ENCODE measurements at regions not wholly inside any gene's neighbourhood (a gene's known extent, or its start where the extent isn't known, plus 50 kb on each side); places are given as distances from the start of the nearest gene placed in this dataset.

GRCh38 chr6:95830859-95831557 lies 184.8 kb upstream of the FUT9 start:
- no peak for TF ChIP-seq TAF1 (IDR thresholded peaks at IDR 0.05; ENCODE audit: low read depth, low read length)
- TF ChIP-seq POLR2AphosphoS5 (IDR thresholded peaks at IDR 0.05; ENCODE audit: low read depth, low read length): no peak
- no peak for TF ChIP-seq PAX5 (IDR thresholded peaks at IDR 0.05; ENCODE audit: insufficient read depth, low read length, severe bottlenecking)
- no peak for TF ChIP-seq SPI1 (IDR thresholded peaks at IDR 0.05; ENCODE audit: low read depth, low read length)
- TF ChIP-seq POLR2A (IDR thresholded peaks at IDR 0.05; ENCODE audit: low read depth, low read length): no peak
- no peak for TF ChIP-seq POU2F2 (IDR thresholded peaks at IDR 0.05; ENCODE audit: low read depth, low read length)

GRCh38 chr6:95837890-95838289 lies 177.9 kb upstream of the FUT9 start:
- TF ChIP-seq SPI1 (IDR thresholded peaks at IDR 0.05; ENCODE audit: low read depth, low read length) (no peak), POU2F2 (IDR thresholded peaks at IDR 0.05; ENCODE audit: low read depth, low read length) (no peak), POLR2A (IDR thresholded peaks at IDR 0.05; ENCODE audit: low read depth, low read length) (no peak)
- no peak for DNase-seq (ENCODE audit: insufficient read length, low spot score)
- FAIRE-seq: no peak

More at GRCh38 chr6:95830859-95831557, 184.8 kb upstream of the FUT9 start:
- DNase-seq (ENCODE audit: insufficient read length, low spot score) (no peak), FAIRE-seq (no peak)

- DNase-seq (ENCODE audit: insufficient read length, low spot score): no peak
- no peak for TF ChIP-seq POLR2A (IDR thresholded peaks at IDR 0.05; ENCODE audit: low read depth, low read length)
- TF ChIP-seq SPI1 (IDR thresholded peaks at IDR 0.05; ENCODE audit: low read depth, low read length): no peak
- TF ChIP-seq POU2F2 (IDR thresholded peaks at IDR 0.05; ENCODE audit: low read depth, low read length): no peak
- TF ChIP-seq POLR2AphosphoS5 (IDR thresholded peaks at IDR 0.05; ENCODE audit: low read depth, low read length): no peak
- TF ChIP-seq PAX5 (IDR thresholded peaks at IDR 0.05; ENCODE audit: insufficient read depth, low read length, severe bottlenecking): no peak
- TF ChIP-seq TAF1 (IDR thresholded peaks at IDR 0.05; ENCODE audit: low read depth, low read length): no peak
- no peak for FAIRE-seq
These were observed 174.2 kb upstream of the FUT9 start for GRCh38 chr6:95841560-95841959.

- no peak for TF ChIP-seq POU2F2 (IDR thresholded peaks at IDR 0.05; ENCODE audit: low read depth, low read length)
- no peak for TF ChIP-seq POLR2AphosphoS5 (IDR thresholded peaks at IDR 0.05; ENCODE audit: low read depth, low read length)
- TF ChIP-seq POLR2A (IDR thresholded peaks at IDR 0.05; ENCODE audit: low read depth, low read length): no peak
- no peak for TF ChIP-seq PAX5 (IDR thresholded peaks at IDR 0.05; ENCODE audit: insufficient read depth, low read length, severe bottlenecking)
- TF ChIP-seq TAF1 (IDR thresholded peaks at IDR 0.05; ENCODE audit: low read depth, low read length): no peak
- TF ChIP-seq SPI1 (IDR thresholded peaks at IDR 0.05; ENCODE audit: low read depth, low read length): no peak
- FAIRE-seq: no peak
- no peak for DNase-seq (ENCODE audit: insufficient read length, low spot score)
These were observed 169.1 kb upstream of the FUT9 start for GRCh38 chr6:95846652-95847051.

- no peak for DNase-seq (ENCODE audit: insufficient read length, low spot score)
- FAIRE-seq: no peak
- TF ChIP-seq TAF1 (IDR thresholded peaks at IDR 0.05; ENCODE audit: low read depth, low read length): no peak
- TF ChIP-seq POLR2AphosphoS5 (IDR thresholded peaks at IDR 0.05; ENCODE audit: low read depth, low read length): no peak
- TF ChIP-seq SPI1 (IDR thresholded peaks at IDR 0.05; ENCODE audit: low read depth, low read length): no peak
- no peak for TF ChIP-seq POLR2A (IDR thresholded peaks at IDR 0.05; ENCODE audit: low read depth, low read length)
- TF ChIP-seq PAX5 (IDR thresholded peaks at IDR 0.05; ENCODE audit: insufficient read depth, low read length, severe bottlenecking): no peak
- TF ChIP-seq POU2F2 (IDR thresholded peaks at IDR 0.05; ENCODE audit: low read depth, low read length): no peak
These were observed 168.7 kb upstream of the FUT9 start for GRCh38 chr6:95847061-95847460.

- DNase-seq (ENCODE audit: insufficient read length, low spot score): no peak
- TF ChIP-seq POLR2AphosphoS5 (IDR thresholded peaks at IDR 0.05; ENCODE audit: low read depth, low read length) (no peak), PAX5 (IDR thresholded peaks at IDR 0.05; ENCODE audit: insufficient read depth, low read length, severe bottlenecking) (no peak), TAF1 (IDR thresholded peaks at IDR 0.05; ENCODE audit: low read depth, low read length) (no peak), POU2F2 (IDR thresholded peaks at IDR 0.05; ENCODE audit: low read depth, low read length) (no peak), POLR2A (IDR thresholded peaks at IDR 0.05; ENCODE audit: low read depth, low read length) (no peak), SPI1 (IDR thresholded peaks at IDR 0.05; ENCODE audit: low read depth, low read length) (no peak)
- FAIRE-seq: no peak
These were observed 167.1 kb upstream of the FUT9 start for GRCh38 chr6:95848717-95849116.

GRCh38 chr6:95856876-95857364 lies 158.9 kb upstream of the FUT9 start:
- DNase-seq (ENCODE audit: insufficient read length, low spot score) (no peak), FAIRE-seq (no peak)
- TF ChIP-seq POLR2AphosphoS5 (IDR thresholded peaks at IDR 0.05; ENCODE audit: low read depth, low read length) (no peak), POU2F2 (IDR thresholded peaks at IDR 0.05; ENCODE audit: low read depth, low read length) (no peak), POLR2A (IDR thresholded peaks at IDR 0.05; ENCODE audit: low read depth, low read length) (no peak), SPI1 (IDR thresholded peaks at IDR 0.05; ENCODE audit: low read depth, low read length) (no peak), PAX5 (IDR thresholded peaks at IDR 0.05; ENCODE audit: insufficient read depth, low read length, severe bottlenecking) (no peak), TAF1 (IDR thresholded peaks at IDR 0.05; ENCODE audit: low read depth, low read length) (no peak)

GRCh38 chr6:95865857-95866256 lies 149.9 kb upstream of the FUT9 start:
- no peak for DNase-seq (ENCODE audit: insufficient read length, low spot score)
- no peak for TF ChIP-seq PAX5 (IDR thresholded peaks at IDR 0.05; ENCODE audit: insufficient read depth, low read length, severe bottlenecking)
- no peak for TF ChIP-seq TAF1 (IDR thresholded peaks at IDR 0.05; ENCODE audit: low read depth, low read length)
- TF ChIP-seq SPI1 (IDR thresholded peaks at IDR 0.05; ENCODE audit: low read depth, low read length): no peak
- no peak for TF ChIP-seq POLR2AphosphoS5 (IDR thresholded peaks at IDR 0.05; ENCODE audit: low read depth, low read length)
- TF ChIP-seq POU2F2 (IDR thresholded peaks at IDR 0.05; ENCODE audit: low read depth, low read length): no peak
- FAIRE-seq: no peak

GRCh38 chr6:95866732-95867131 lies 149.0 kb upstream of the FUT9 start:
- FAIRE-seq: no peak
- TF ChIP-seq POLR2A (IDR thresholded peaks at IDR 0.05; ENCODE audit: low read depth, low read length) (no peak), POLR2AphosphoS5 (IDR thresholded peaks at IDR 0.05; ENCODE audit: low read depth, low read length) (no peak), POU2F2 (IDR thresholded peaks at IDR 0.05; ENCODE audit: low read depth, low read length) (no peak), PAX5 (IDR thresholded peaks at IDR 0.05; ENCODE audit: insufficient read depth, low read length, severe bottlenecking) (no peak), TAF1 (IDR thresholded peaks at IDR 0.05; ENCODE audit: low read depth, low read length) (no peak), SPI1 (IDR thresholded peaks at IDR 0.05; ENCODE audit: low read depth, low read length) (no peak)
- DNase-seq (ENCODE audit: insufficient read length, low spot score): no peak

Measured in GM12891 (cell line).